HG03558 (cell line): ENCODE measurements at regions not wholly inside any gene's neighbourhood (a gene's known extent, or its start where the extent isn't known, plus 50 kb on each side); places are given as distances from the start of the nearest gene placed in this dataset.

Experiments used
- ATAC-seq: cut with Tn5 transposase; IDR thresholded peaks from one replicate; pipeline ENCODE4 v1.9.1; 2021; ENCODE audit warnings: moderate number of reproducible peaks; ENCODE audit not compliant: unreplicated experiment; ENCODE audit errors: extremely low read depth

DNA sequence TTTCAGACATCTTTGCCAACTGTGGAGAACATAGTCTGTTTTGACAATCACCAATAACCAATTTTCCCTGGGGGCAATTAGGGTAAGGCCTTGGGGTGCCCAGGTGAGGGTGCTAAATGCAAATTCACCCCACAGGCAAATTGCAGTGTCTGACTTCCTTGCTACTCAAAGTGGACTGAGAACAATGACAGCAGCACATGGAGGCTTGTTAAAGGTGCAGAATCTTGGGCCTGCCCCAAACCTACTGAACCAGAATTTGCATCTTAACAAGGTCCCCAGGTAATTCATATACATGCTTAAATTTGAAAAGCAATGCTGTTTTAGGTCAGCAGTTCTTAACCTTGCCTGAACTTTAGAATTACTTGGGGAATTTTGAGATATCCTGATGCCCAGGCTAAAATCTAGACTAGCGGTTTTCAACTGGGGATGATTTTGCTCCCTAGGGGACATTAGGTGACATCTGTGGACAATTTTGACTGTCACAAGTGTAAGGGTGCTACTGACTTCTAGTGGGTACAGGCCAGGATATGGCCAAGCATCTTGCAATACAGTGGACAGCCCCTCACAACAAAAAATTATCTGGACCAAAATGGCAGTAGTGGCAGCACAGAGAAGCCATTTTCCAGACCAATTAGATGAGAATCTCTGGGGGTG lies 80.2 kb upstream of the GCFC2 start:
- no peak for ATAC-seq

DNA sequence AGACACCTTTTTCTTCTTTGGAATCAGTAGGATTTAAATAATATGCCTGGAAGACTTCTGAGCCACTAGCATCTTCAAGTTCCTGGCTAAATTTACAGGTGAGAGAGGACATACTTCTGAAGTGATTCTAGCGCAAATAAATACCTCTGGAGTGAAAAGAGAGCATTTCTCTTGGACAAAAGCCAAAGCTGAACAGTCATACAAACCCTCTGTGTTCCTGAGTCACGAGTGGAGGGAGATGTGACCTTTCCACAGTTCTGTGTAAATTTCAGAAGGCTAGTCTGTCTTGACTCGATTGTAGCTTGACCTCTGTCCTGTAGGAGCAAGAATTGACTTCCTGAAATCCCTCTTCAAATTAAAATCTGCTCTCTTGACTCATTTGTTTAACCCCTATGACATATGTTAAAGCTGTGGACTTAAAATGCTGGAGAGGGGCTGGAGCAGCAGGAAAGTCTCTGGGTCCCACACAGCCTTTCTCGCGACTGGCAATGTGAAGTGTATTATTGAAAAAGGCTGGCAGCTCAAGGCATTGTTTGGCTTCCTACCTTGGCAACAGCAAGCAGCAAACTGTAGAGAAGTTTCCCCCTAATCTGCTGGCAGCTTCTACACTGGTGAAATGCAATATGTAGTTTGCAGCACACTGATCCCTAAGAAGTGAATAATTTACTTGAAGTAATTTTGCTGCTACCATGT lies 79.6 kb upstream of the GCFC2 start:
- no peak for ATAC-seq

GRCh38 chr2:75788902-75789301 lies 78.2 kb upstream of the GCFC2 start:
- no peak for ATAC-seq

GRCh38 chr2:75788154-75788553 lies 77.4 kb upstream of the GCFC2 start:
- no peak for ATAC-seq

DNA sequence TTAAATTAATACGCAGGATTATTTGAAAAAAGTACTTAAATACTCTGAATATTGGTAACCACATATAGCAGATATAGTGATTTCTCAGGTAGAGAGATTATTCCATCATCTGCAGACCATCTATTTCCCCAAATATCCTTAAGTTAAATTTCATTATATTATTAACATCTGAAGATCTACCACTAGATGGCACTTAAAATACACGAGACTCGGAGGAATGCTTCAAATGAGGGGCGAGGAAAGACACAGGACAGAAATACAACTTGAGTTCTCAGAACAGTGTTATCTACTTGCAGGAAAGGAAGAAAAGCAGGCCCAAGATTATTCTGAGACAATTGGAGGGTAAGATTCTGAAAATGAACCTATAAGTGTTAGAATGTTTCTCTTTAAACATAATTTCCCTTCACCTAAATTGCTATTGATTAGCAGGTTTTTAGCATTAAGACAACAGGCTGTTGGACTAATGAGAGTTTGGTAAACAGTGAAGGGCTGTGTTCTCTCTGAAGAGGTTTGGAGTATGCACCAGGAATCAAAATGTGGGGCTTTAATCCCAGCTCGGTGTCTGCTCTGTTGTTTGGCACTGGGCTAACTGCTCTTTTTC lies 76.9 kb upstream of the GCFC2 start:
- ATAC-seq = no peak

GRCh38 chr2:75775311-75775823 lies 64.7 kb upstream of the GCFC2 start:
- no peak for ATAC-seq

DNA sequence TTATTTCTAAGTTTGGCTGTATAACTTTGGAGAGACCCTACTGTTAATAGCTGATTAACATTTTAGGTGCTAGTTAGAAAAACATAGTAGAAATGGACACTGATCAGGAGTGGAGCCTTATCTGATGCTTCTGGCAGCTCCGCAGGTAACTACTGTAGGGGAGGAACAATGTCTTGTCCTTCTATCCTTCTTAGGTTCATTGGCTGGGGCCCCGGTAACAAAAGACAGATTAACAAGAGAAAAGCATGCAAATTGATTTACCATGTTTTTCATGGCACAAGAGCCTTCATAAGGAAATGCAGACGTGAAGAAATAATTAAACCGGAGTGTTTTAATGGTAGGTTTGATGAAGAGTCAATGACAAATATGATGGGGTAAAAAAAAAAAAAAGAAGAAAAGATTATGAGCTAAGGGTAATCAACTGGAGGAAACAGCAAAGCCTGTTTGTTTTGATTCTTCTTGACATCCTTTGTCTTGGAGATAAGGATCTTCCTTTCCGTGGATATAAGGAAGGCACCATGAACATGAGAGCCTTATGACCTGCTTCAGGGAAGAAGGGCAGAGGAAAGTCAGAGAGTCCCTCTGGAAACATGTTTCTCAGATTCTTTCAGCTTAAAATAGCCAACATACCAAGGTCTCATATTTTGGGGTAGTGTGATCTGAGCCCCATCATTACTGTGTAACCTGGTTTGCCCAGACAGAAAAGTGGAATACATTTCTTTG lies 62.4 kb upstream of the GCFC2 start:
- ATAC-seq = no peak

DNA sequence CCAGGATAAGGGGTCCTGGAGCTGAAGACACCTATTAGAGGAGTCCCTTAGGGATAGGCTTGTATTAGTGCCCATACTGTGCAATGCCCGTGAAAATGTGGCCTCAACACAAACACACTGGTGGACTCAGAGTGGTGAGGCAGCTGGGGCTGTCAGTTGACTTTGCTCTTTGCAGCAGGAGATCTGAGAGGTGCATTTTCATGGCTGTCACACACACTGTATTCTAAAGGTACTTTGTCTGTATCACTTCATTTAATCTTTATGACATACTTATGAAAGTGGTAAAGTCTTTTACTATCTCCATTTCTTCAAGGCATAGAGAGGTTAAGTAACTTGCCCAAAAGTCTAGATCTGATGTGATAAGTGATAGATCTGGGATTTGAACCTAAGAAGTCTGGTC lies 55.1 kb upstream of the GCFC2 start:
- no peak for ATAC-seq

DNA sequence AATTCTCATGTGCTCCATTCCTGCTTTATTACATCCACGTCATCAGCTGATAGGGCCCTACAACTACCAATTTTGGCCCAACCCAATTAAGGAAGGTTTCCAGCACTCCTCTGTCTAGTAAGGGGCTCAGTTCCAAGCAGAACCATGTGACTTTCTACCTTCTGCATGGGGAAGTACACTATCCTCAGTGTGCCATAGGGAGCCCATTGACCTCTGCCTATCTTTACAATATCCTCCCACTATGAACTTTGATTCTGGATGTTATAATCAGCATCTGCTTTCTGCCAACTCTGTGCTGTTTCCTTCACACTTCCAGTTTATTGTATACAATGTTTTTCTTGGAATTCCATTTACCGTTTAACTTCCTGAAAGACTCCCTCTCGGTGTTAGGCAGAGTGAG lies 53.9 kb upstream of the GCFC2 start:
- ATAC-seq = no peak
